Gastroesophageal sphincter (tissue), 3 donors: ENCODE measurements at regions not wholly inside any gene's neighbourhood (a gene's known extent, or its start where the extent isn't known, plus 50 kb on each side); places are given as distances from the start of the nearest gene placed in this dataset.

Experiments used
- EP300 ChIP-seq: sonication (generic); formaldehyde crosslinking; IDR thresholded peaks from one replicate; pipeline ENCODE4 v1.6.1; 2017; ENCODE audit warnings: antibody characterized with exemption, mild to moderate bottlenecking
- POLR2A ChIP-seq, 2 donors: fragments of 450-650 bp; IDR thresholded peaks; one replicate each; pipeline ENCODE4 v1.6.1; 2017; ENCODE audit warnings: antibody characterized with exemption in 2 of 2, mild to moderate bottlenecking in 2 of 2, moderate library complexity in 1 of 2
- POLR2AphosphoS5 ChIP-seq: sonication (generic); formaldehyde crosslinking; IDR thresholded peaks from one replicate; pipeline ENCODE4 v1.6.1; 2017; ENCODE audit warnings: antibody characterized with exemption
- TF ChIP-seq, protein P1 (sequence below), 4 experiments: fragments of 200-600 bp in 2 of 4; fragments of 450-650 bp in 2 of 4; sonication (generic) in 1 of 4; IDR thresholded peaks; one replicate each; pipeline ENCODE4 v1.5.1; 2017 to 2019; ENCODE audit warnings: antibody characterized with exemption in 4 of 4, mild to moderate bottlenecking in 2 of 4, moderate library complexity in 2 of 4

DNA sequence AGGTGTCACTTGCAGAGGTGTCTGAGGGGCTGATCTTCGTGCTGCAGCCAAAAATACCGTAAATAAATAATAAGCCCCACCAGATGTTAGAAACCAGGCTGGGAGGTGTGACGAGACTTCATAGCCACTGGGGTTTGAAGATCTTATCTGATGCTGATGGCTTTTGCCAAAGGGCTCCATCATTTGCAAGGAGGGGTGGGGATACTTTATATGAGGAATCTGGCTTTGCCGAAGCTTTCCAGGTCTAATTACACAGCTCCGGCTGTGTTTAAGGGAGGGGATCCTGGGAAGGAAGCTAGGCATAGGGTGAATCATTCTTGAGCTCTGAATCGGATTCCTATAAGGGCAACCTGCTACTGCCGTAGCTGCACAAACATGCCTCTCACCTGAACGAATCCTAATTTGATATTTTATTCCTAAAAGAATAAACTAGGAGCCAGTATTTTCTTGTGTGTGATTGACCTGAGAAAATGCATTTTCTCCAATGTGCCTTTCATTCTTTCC, 249.6 kb downstream of the SOD2 start:
- TF ChIP-seq, protein P1, sequence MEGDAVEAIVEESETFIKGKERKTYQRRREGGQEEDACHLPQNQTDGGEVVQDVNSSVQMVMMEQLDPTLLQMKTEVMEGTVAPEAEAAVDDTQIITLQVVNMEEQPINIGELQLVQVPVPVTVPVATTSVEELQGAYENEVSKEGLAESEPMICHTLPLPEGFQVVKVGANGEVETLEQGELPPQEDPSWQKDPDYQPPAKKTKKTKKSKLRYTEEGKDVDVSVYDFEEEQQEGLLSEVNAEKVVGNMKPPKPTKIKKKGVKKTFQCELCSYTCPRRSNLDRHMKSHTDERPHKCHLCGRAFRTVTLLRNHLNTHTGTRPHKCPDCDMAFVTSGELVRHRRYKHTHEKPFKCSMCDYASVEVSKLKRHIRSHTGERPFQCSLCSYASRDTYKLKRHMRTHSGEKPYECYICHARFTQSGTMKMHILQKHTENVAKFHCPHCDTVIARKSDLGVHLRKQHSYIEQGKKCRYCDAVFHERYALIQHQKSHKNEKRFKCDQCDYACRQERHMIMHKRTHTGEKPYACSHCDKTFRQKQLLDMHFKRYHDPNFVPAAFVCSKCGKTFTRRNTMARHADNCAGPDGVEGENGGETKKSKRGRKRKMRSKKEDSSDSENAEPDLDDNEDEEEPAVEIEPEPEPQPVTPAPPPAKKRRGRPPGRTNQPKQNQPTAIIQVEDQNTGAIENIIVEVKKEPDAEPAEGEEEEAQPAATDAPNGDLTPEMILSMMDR (IDR thresholded peaks at IDR 0.05), result no peak
- TF ChIP-seq EP300 (no peak), POLR2A (IDR thresholded peaks at IDR 0.05) (no peak), POLR2AphosphoS5 (no peak)
